NT2/D1 (cell line): ENCODE measurements at regions not wholly inside any gene's neighbourhood (a gene's known extent, or its start where the extent isn't known, plus 50 kb on each side); places are given as distances from the start of the nearest gene placed in this dataset.

Source experiments
- SUZ12 ChIP-seq: IDR thresholded peaks from 2 replicates; pipeline ENCODE4 v1.6.1; 2011; ENCODE audit not compliant: insufficient read length, insufficient read depth; ENCODE audit errors: extremely low read depth
- ZNF274 ChIP-seq: IDR thresholded peaks from 2 replicates; pipeline ENCODE4 v1.6.1; 2011; ENCODE audit warnings: mild to moderate bottlenecking, low read depth, low read length

DNA sequence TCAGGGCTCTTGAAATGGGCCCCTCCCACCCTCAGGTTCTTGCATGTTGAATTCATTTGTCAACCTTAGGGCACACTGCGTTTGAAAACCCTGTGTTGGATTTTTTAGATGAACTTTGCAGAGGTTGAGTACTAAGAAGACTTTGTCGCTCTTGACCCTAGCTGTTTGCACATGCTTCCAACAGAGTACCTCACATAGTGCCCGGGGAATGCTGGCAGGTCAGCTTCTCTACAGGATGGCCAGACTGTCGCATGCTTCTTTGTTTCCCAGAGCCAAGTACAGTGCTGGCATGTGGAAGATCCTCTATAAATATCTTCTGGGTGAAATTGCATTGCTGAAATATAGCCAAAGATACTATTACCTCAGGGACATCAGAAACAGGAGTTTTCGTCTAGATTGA, 59.9 kb downstream of the FAT3 start:
- TF ChIP-seq SUZ12 (no peak), ZNF274 (no peak)
